ENCODE measurements at regions not wholly inside any gene's neighbourhood (a gene's known extent, or its start where the extent isn't known, plus 50 kb on each side); places are given as distances from the start of the nearest gene placed in this dataset.

DNA sequence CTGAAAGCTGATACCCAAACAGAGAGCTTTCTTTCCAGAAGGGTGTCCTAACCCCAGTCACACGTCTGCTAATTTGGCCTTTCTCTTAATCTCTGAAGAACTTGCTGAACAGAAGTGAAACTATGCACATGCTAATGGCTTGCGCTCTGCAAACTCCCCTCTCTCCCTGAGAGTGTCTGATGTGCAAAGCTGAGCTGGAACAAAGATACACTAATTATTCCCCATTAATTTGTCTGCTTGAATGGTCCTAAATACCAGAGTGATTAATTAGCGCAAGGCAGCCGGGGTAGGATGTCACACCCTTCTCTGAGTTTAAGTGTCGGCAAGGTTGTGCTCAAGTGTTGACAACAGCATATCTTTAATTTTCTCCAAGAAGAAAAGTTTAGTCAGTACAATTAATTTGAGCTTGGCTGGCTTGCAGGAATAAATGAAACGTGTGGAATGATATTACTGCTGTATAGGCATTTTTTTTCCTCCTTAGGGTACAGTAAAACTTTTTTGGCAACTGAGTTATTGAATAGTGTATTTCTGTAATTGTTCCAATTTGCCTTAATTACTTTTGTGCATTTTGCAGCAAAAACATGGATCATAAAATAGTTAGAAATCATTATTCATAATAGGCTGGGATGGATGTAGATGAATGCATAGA is 715.9 kb upstream of the POU3F2 start:
- no peaks in the 10 kb centered on the region for H3K79me2 ChIP-seq (ENCODE audit: insufficient read depth)
- TF ChIP-seq EZH2phosphoT487 (IDR thresholded peaks at IDR 0.05; ENCODE audit: insufficient read depth, low read depth) (no peak), EZH2 (IDR thresholded peaks at IDR 0.05; ENCODE audit: insufficient read depth, poor library complexity, severe bottlenecking) (no peak)
- 4% methylated on average over 6 of the region's 6 CpGs for WGBS, 2 experiments (ENCODE audit: low coverage in 1 of 2, low lambda C conversion rate in 2 of 2, missing lambda C conversion rate in 2 of 2)

GRCh38 chr6:98124171-98124570 is 710.2 kb upstream of the POU3F2 start:
- Histone ChIP-seq H3K4me3 (no peak overlapping the region), H3K4me2 (ENCODE audit: unreplicated experiment) (no peak overlapping the region), H3K27ac (no peak overlapping the region), H3K9me2 (ENCODE audit: insufficient read depth) (no peaks in the 10 kb centered on the region), H2AFZ (no peak overlapping the region), H3K79me2 (ENCODE audit: insufficient read depth) (no peaks in the 10 kb centered on the region), H3F3A (ENCODE audit: insufficient read depth) (no peaks in the 10 kb centered on the region), H3K9ac (no peak overlapping the region), H3K27me3 (replicated peaks; ENCODE audit: insufficient read depth) (no peaks in the 10 kb centered on the region), H3K9me3 (ENCODE audit: low read depth) (no peaks in the 10 kb centered on the region), H4K20me1 (ENCODE audit: insufficient read depth) (no peaks in the 10 kb centered on the region), H3K36me3 (ENCODE audit: low read depth) (no peaks in the 10 kb centered on the region), H3K4me1 (ENCODE audit: insufficient read depth) (no peaks in the 10 kb centered on the region)
- peak; percentile 11 for DNase-seq
- no peak for TF ChIP-seq EZH2 (IDR thresholded peaks at IDR 0.05; ENCODE audit: insufficient read depth, poor library complexity, severe bottlenecking)
- no peak for TF ChIP-seq EZH2phosphoT487 (IDR thresholded peaks at IDR 0.05; ENCODE audit: insufficient read depth, low read depth)
- in situ Hi-C loops (cut with MboI): no loop called here
- WGBS, 2 experiments (ENCODE audit: low coverage in 1 of 2, low lambda C conversion rate in 2 of 2, missing lambda C conversion rate in 2 of 2): 23 to 40% methylated on average over 2 of the region's 2 CpGs

More for the DNA sequence above, 715.9 kb upstream of the POU3F2 start:
- Histone ChIP-seq H3K27me3 (replicated peaks; ENCODE audit: insufficient read depth) (no peaks in the 10 kb centered on the region), H2AFZ (no peak overlapping the region), H3K4me3 (no peak overlapping the region), H3F3A (ENCODE audit: insufficient read depth) (no peaks in the 10 kb centered on the region), H4K20me1 (ENCODE audit: insufficient read depth) (no peaks in the 10 kb centered on the region), H3K9ac (no peak overlapping the region), H3K4me2 (ENCODE audit: unreplicated experiment) (no peak overlapping the region), H3K4me1 (ENCODE audit: insufficient read depth) (no peaks in the 10 kb centered on the region), H3K36me3 (ENCODE audit: low read depth) (no peaks in the 10 kb centered on the region), H3K9me3 (ENCODE audit: low read depth) (no peaks in the 10 kb centered on the region), H3K27ac (no peak overlapping the region), H3K9me2 (ENCODE audit: insufficient read depth) (no peaks in the 10 kb centered on the region)
- in situ Hi-C loops (cut with MboI): no loop called here
- DNase-seq: no peak

GRCh38 chr6:98131290-98131990 is 702.9 kb upstream of the POU3F2 start:
- no peak for DNase-seq
- H3K4me1 ChIP-seq (ENCODE audit: insufficient read depth): no peaks in the 10 kb centered on the region
- H2AFZ ChIP-seq: no peak overlapping the region
- H3K4me3 ChIP-seq: no peak overlapping the region
- H3K9me2 ChIP-seq (ENCODE audit: insufficient read depth): no peaks in the 10 kb centered on the region
- WGBS, 2 experiments (ENCODE audit: low coverage in 1 of 2, low lambda C conversion rate in 2 of 2, missing lambda C conversion rate in 2 of 2): 20 to 31% methylated on average over 5 of the region's 5 CpGs
- no peaks in the 10 kb centered on the region for H3K9me3 ChIP-seq (ENCODE audit: low read depth)
- no peak overlapping the region for H3K4me2 ChIP-seq (ENCODE audit: unreplicated experiment)
- no peaks in the 10 kb centered on the region for H3K36me3 ChIP-seq (ENCODE audit: low read depth)
- no peak for TF ChIP-seq EZH2phosphoT487 (IDR thresholded peaks at IDR 0.05; ENCODE audit: insufficient read depth, low read depth)
- TF ChIP-seq EZH2 (IDR thresholded peaks at IDR 0.05; ENCODE audit: insufficient read depth, poor library complexity, severe bottlenecking): no peak
- H3K79me2 ChIP-seq (ENCODE audit: insufficient read depth): no peaks in the 10 kb centered on the region
- H3K27me3 ChIP-seq (replicated peaks; ENCODE audit: insufficient read depth): no peaks in the 10 kb centered on the region
- no peaks in the 10 kb centered on the region for H3F3A ChIP-seq (ENCODE audit: insufficient read depth)
- in situ Hi-C loops (cut with MboI): no loop called here
- H4K20me1 ChIP-seq (ENCODE audit: insufficient read depth): no peaks in the 10 kb centered on the region
- no peak overlapping the region for H3K27ac ChIP-seq
- no peak overlapping the region for H3K9ac ChIP-seq

GRCh38 chr6:98136333-98136732 is 698.0 kb upstream of the POU3F2 start:
- Histone ChIP-seq H3K36me3 (ENCODE audit: low read depth) (no peaks in the 10 kb centered on the region), H3K4me3 (no peak overlapping the region), H3K9ac (no peak overlapping the region), H3K9me3 (ENCODE audit: low read depth) (no peaks in the 10 kb centered on the region), H3K4me2 (ENCODE audit: unreplicated experiment) (no peak overlapping the region), H4K20me1 (ENCODE audit: insufficient read depth) (no peaks in the 10 kb centered on the region), H3K79me2 (ENCODE audit: insufficient read depth) (no peaks in the 10 kb centered on the region), H2AFZ (no peak overlapping the region), H3K9me2 (ENCODE audit: insufficient read depth) (no peaks in the 10 kb centered on the region), H3K27me3 (replicated peaks; ENCODE audit: insufficient read depth) (no peaks in the 10 kb centered on the region), H3K4me1 (ENCODE audit: insufficient read depth) (no peaks in the 10 kb centered on the region), H3F3A (ENCODE audit: insufficient read depth) (no peaks in the 10 kb centered on the region), H3K27ac (no peak overlapping the region)
- WGBS, 2 experiments (ENCODE audit: low coverage in 1 of 2, low lambda C conversion rate in 2 of 2, missing lambda C conversion rate in 2 of 2): 6 to 10% methylated on average over 4 of the region's 4 CpGs
- DNase-seq: no peak
- TF ChIP-seq EZH2phosphoT487 (IDR thresholded peaks at IDR 0.05; ENCODE audit: insufficient read depth, low read depth) (no peak), EZH2 (IDR thresholded peaks at IDR 0.05; ENCODE audit: insufficient read depth, poor library complexity, severe bottlenecking) (no peak)
- in situ Hi-C loops (cut with MboI): no loop called here

All from GM23248 (cell line).